Activated T-helper 1 cell treated with anti-CD3 and anti-CD28 coated beads, Interleukin-2, amount 50 U/mL, for 16 hours (primary cell): ENCODE measurements at regions not wholly inside any gene's neighbourhood (a gene's known extent, or its start where the extent isn't known, plus 50 kb on each side); places are given as distances from the start of the nearest gene placed in this dataset.
"Not testable (repeated sequence)": the region's sequence is repeated elsewhere in the genome, so short reads cannot be mapped to it uniquely, and the experiment has no call there.

Source experiments
- DNase-seq, 2 donors: peaks; one replicate each; pipeline ENCODE4 v3.0.0-alpha.2; 2020; ENCODE audit warnings: low read depth in 1 of 2, low spot score in 1 of 2

GRCh38 chrX:74180716-74181115, 123.3 kb upstream of the ZCCHC13 start:
- no peak for DNase-seq

- DNase-seq: no peak
These were observed 124.0 kb upstream of the ZCCHC13 start for GRCh38 chrX:74179990-74180389.

- DNase-seq: no peak
These were observed 124.5 kb upstream of the ZCCHC13 start for GRCh38 chrX:74179499-74179898.

GRCh38 chrX:74179071-74179470, 124.9 kb upstream of the ZCCHC13 start:
- no peak for DNase-seq

- DNase-seq: no peak
These were observed 125.4 kb upstream of the ZCCHC13 start for GRCh38 chrX:74178536-74178935.

GRCh38 chrX:74171465-74171864, 132.5 kb upstream of the ZCCHC13 start:
- DNase-seq: no peak

DNA sequence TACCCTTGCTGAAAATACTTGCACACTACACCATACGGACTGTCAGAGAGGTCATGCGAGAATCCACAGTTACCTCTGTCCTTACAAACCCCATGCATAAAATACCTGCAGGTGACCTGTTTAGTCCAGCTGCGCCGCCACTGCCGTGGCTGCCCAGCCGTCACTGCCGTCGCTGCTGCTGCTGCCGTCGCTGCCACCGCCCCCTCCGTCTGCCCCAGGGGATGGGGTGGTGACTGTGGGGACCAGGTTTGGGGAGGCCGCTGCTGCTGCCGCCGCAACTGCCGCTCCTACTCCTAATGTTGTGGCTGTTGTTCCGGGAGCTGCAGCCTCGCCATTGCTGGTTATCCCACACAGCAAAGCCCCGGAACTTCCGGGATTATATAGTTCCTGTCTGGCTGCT, 141.8 kb upstream of the ZCCHC13 start:
- no peak for DNase-seq

GRCh38 chrX:74160816-74161215, 143.2 kb upstream of the ZCCHC13 start:
- no peak for DNase-seq

GRCh38 chrX:74160358-74160757, 143.6 kb upstream of the ZCCHC13 start:
- no peak for DNase-seq

DNA sequence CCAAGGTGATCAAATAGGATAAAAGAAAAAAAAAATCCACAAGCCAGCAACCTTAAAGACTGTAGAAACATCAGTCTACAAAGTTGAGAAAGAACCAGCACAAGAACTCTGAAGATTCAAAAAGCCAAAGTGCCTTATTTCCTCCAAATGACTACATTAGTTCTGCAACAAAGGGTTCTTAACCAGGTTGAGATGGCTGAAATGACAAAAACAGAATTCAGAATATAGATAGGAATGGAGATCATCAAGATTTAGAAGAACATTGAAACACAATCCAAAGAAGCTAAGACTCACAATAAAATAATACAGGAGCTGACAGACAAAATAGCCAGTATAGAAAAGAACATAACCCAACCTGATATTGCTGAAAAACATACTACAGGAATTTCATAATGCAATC, 156.5 kb upstream of the ZCCHC13 start:
- no peak for DNase-seq

GRCh38 chrX:74138943-74139342, 165.0 kb upstream of the ZCCHC13 start:
- DNase-seq: no peak

- DNase-seq: no peak
These were observed 170.7 kb upstream of the ZCCHC13 start for GRCh38 chrX:74133156-74133796.

DNA sequence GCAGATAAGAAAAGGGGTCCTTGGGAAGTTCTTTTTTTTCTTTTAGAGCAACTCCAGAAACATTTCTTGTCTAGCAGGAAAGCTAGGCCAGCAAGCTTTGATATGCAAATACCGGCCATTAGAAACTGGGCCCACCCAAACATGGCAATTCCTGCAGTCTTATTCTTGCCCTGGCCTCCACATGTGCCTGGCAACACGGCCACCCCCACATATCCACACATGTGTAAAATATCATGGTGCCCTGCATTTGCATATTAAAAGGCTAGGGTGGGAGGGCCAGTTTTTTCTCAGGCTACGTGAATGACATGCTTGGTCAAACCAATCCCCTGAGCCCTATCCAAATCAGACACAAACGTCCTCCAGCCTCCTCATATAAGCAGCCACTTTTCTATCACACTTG, 171.7 kb upstream of the ZCCHC13 start:
- no peak for DNase-seq

- no peak for DNase-seq
These were observed 184.7 kb upstream of the ZCCHC13 start for GRCh38 chrX:74119016-74119910.

GRCh38 chrX:74117962-74118902, 185.7 kb upstream of the ZCCHC13 start:
- no peak for DNase-seq

DNA sequence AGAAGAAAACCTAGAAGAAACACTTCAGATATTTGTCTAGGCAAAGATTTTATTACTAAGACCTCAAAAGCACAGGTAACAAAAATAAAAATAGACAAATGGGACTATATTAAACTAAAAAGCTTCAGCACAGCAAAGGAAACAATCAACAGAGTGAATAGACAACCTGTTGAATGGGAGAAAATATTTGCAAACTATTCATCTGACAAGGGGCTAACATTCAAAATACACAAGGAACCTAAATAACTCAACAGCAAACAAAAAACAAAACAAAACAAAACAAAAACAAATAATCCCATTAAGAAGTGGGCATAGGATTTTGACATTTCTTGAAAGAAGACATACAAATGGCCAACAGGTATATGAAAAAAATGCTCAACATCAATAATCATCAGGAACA, 192.7 kb upstream of the ZCCHC13 start:
- DNase-seq: no peak

- DNase-seq: no peak
These were observed 196.3 kb upstream of the ZCCHC13 start for GRCh38 chrX:74107666-74108065.

DNA sequence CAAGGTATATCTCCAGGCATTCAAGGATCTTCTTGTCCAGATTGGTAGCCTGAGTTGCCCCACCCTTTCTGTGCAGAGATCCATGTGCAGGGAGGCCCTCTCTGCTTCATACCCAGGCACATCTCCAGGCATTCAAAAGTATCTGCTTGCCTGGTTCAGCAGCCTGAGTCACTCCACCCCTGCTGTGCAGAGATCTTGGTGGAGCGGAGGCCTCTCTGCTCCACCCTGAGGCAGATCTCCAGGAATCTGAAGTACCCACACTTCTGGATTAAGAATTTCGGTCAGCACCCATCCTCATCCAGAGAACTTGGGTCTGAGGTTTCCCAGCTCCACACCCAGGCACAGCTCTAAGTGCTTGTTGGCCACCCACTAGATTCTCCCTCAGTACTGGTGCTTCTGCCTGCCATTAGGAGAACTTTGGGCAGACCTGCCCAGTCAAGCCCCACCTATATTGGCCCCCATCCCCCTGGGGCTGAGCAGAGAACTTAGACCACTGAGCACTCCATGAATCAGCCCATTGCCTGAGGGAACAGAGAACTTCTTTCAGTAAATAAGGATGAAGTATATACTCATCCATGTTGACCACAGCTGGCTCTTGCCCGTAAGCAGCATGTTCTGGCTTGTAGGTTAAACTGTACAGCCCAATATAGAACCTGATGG, 199.5 kb upstream of the ZCCHC13 start:
- DNase-seq: no peak

GRCh38 chrX:74098407-74098806, 205.6 kb upstream of the ZCCHC13 start:
- DNase-seq: not testable (repeated sequence)

DNA sequence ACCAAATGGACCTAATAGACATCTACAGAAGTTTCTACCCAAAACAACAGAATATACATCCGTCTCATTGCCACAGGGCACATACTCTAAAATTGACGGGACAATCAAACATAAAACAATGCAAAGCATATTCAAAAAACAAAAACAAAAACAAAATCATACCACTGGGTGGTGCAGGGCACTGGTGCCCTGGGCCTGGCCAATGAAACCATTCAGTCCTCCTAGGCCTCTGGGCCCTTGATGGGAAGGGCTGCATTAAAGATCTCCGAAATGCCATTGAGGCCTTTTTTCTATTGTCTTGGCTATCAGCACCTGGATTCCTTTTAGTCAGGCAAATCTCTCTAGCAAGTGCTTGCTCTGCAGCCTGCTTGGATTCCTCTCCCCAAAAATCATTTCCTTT, 213.9 kb upstream of the ZCCHC13 start:
- DNase-seq: no peak

DNA sequence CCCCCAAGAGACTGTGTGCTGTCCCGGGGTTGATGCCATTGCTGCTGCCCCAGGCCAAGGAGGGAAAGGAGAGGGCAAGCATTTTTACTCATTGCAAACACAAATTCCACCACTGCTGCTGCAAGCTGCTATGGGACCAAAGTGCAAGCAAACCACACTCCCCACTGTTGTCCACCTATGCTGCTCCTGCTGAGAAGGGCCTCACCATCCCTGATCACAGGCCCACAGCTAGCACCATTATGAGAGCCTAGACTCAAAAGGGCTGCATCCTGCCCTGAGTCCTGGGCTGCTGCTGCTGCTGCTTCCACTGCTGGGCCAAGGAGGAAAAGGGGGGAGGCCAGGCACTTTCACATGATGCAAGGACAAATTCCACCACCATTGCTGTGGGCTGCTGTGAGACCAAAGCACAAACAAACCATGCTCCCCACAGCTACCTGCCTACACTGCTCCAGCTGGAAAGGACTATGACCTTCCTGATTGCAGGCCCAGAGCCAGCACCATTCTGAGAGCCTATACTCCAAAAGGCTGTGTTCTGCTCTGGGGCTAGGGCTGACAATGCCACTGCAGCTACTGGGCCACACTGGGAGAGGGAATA, 218.2 kb upstream of the ZCCHC13 start:
- DNase-seq: no peak
